T-helper 1 cell treated with Interleukin-12 subunit alpha and Interleukin-12 subunit beta and Interleukin-4 antibody, amounts not matched to agents 30 ng/mL and 1 ng/mL, for 36 hours (primary cell): ENCODE measurements at regions not wholly inside any gene's neighbourhood (a gene's known extent, or its start where the extent isn't known, plus 50 kb on each side); places are given as distances from the start of the nearest gene placed in this dataset.

Experiments used
- intact Hi-C: fragments of 100-400 bp; cut with micrococcal nuclease; formaldehyde crosslinking; loops from one replicate; pipeline ENCODE4 v1.15.1; 2024

- intact Hi-C loops: no loop called here
These were observed 748.2 kb upstream of the ACVR2A start for GRCh38 chr2:147096671-147097070.

GRCh38 chr2:147095376-147095775 lies 749.5 kb upstream of the ACVR2A start:
- intact Hi-C loops: no loop called here

- intact Hi-C loops: no loop called here
These were observed 750.8 kb upstream of the ACVR2A start for GRCh38 chr2:147094077-147094476.

- intact Hi-C loops: no loop called here
These were observed 752.6 kb upstream of the ACVR2A start for GRCh38 chr2:147092266-147092665.

GRCh38 chr2:147091448-147091847 lies 753.4 kb upstream of the ACVR2A start:
- intact Hi-C loops: no loop called here

GRCh38 chr2:147088871-147089270 lies 756.0 kb upstream of the ACVR2A start:
- intact Hi-C loops: no loop called here

- intact Hi-C loops: no loop called here
These were observed 758.1 kb upstream of the ACVR2A start for GRCh38 chr2:147086715-147087114.

GRCh38 chr2:147083664-147084063 lies 761.2 kb upstream of the ACVR2A start:
- intact Hi-C loops: loop anchor here (1.0 to 5.0 kb wide), 9 partner anchors 38 to 1794 kb away; partner anchors contain the start of gene KIF5C

GRCh38 chr2:147082850-147083522 lies 761.8 kb upstream of the ACVR2A start:
- intact Hi-C loops: loop anchor here (1.0 to 5.0 kb wide), 9 partner anchors 38 to 1794 kb away; partner anchors contain the start of gene KIF5C

GRCh38 chr2:147081831-147082230 lies 763.0 kb upstream of the ACVR2A start:
- intact Hi-C loops: loop anchor here (2.0 to 5.0 kb wide), 5 partner anchors 101 to 1795 kb away; partner anchors contain the start of gene KIF5C

GRCh38 chr2:147076634-147077033 lies 768.2 kb upstream of the ACVR2A start:
- intact Hi-C loops: no loop called here

- intact Hi-C loops: no loop called here
These were observed 776.8 kb upstream of the ACVR2A start for GRCh38 chr2:147068071-147068470.

GRCh38 chr2:147067136-147067535 lies 777.7 kb upstream of the ACVR2A start:
- intact Hi-C loops: no loop called here

- intact Hi-C loops: no loop called here
These were observed 782.8 kb upstream of the ACVR2A start for GRCh38 chr2:147062073-147062472.

- intact Hi-C loops: no loop called here
These were observed 783.6 kb upstream of the ACVR2A start for GRCh38 chr2:147061269-147061668.

GRCh38 chr2:147057892-147058490 lies 786.8 kb upstream of the ACVR2A start:
- intact Hi-C loops: no loop called here

GRCh38 chr2:147051814-147052213 lies 793.0 kb upstream of the ACVR2A start:
- intact Hi-C loops: no loop called here

GRCh38 chr2:147051248-147051647 lies 793.6 kb upstream of the ACVR2A start:
- intact Hi-C loops: no loop called here

GRCh38 chr2:147049957-147050356 lies 794.9 kb upstream of the ACVR2A start:
- intact Hi-C loops: loop anchor here (5.0 to 10.0 kb wide), 2 partner anchors 797 to 1965 kb away; partner anchors contain the start of gene ACVR2A

- intact Hi-C loops: loop anchor here (5.0 to 10.0 kb wide), 2 partner anchors 801 to 1968 kb away; partner anchors contain the start of gene ACVR2A
These were observed 798.4 kb upstream of the ACVR2A start for GRCh38 chr2:147046473-147046872.

GRCh38 chr2:147045113-147045512 lies 799.7 kb upstream of the ACVR2A start:
- intact Hi-C loops: loop anchor here (1.0 to 10.0 kb wide), 5 partner anchors 38 to 1970 kb away; partner anchors contain the start of gene ACVR2A

- intact Hi-C loops: loop anchor here (10.0 kb wide), 1 partner anchor 1974 kb away; no protein-coding TSS in a partner anchor
These were observed 803.7 kb upstream of the ACVR2A start for GRCh38 chr2:147041121-147041494.
